Esophagus squamous epithelium (tissue), 5 donors: ENCODE measurements at regions not wholly inside any gene's neighbourhood (a gene's known extent, or its start where the extent isn't known, plus 50 kb on each side); places are given as distances from the start of the nearest gene placed in this dataset.

Experiments used
- DNase-seq: peaks from one replicate; lab custom pipeline; 2025; lab: John Stamatoyannopoulos, UW
- H3K27ac ChIP-seq, 4 donors: fragments of 200-600 bp; sonication (generic); one replicate each; pipeline ENCODE4 v1.5.1; 2016 to 2019; ENCODE audit warnings: mild to moderate bottlenecking in 1 of 4
- H3K27me3 ChIP-seq, 4 donors: fragments of 200-600 bp; sonication (generic); 1 replicate in 3 of 4; 2 replicates in 1 of 4; pipeline versions ENCODE4 v1.5.1 to v1.6.0; 2017 to 2021; ENCODE audit warnings: antibody characterized with exemption in 1 of 4
- H3K36me3 ChIP-seq, 3 donors: fragments of 200-600 bp; sonication (generic); one replicate each; pipeline ENCODE4 v1.5.1; 2016 to 2019
- H3K4me1 ChIP-seq, 3 donors: fragments of 200-600 bp; sonication (generic); one replicate each; pipeline ENCODE4 v1.5.1; 2017 to 2019
- H3K4me3 ChIP-seq, 4 donors: fragments of 200-600 bp; sonication (generic); 1 replicate in 3 of 4; 2 replicates in 1 of 4; pipeline ENCODE4 v1.5.1; 2016 to 2019; ENCODE audit warnings: mild to moderate bottlenecking in 2 of 4, moderate library complexity in 1 of 4
- H3K9me3 ChIP-seq, 3 donors: fragments of 200-600 bp; sonication (generic); one replicate each; pipeline ENCODE4 v1.5.1; 2016 to 2019
- CTCF ChIP-seq, 6 experiments: fragments of 450-650 bp in 4 of 6; fragments of 200-600 bp in 2 of 6; sonication (generic) in 2 of 6; IDR thresholded peaks; one replicate each; pipeline ENCODE4 v1.5.1; 2016 to 2019; ENCODE audit warnings: antibody characterized with exemption in 6 of 6, mild to moderate bottlenecking in 4 of 6, moderate library complexity in 4 of 6
- POLR2A ChIP-seq, 4 donors: fragments of 450-650 bp; IDR thresholded peaks; one replicate each; pipeline ENCODE4 v1.6.1; 2017; ENCODE audit warnings: antibody characterized with exemption in 4 of 4, mild to moderate bottlenecking in 4 of 4, moderate library complexity in 3 of 4
- WGBS, 2 donors: methylation state at CpG; one replicate each; pipeline ENCODE4 v1.1.5; 2018; 5-methylcytosine and 5-hydroxymethylcytosine counted together
- intact Hi-C: fragments of 100-400 bp; cut with DNase I; formaldehyde crosslinking; loops from one replicate; pipeline ENCODE4 v1.15.0; 2022
- donor health status: DM: yes; HTN: yes; CAD: no.

GRCh38 chr12:17264603-17265002 is 658.6 kb upstream of the LMO3 start:
- H3K9me3 ChIP-seq = no peaks in the 10 kb centered on the region
- intact Hi-C loops = no loop called here
- H3K4me3 ChIP-seq = no peak overlapping the region
- no peak overlapping the region for H3K27ac ChIP-seq
- TF ChIP-seq CTCF (IDR thresholded peaks at IDR 0.05) = no peak
- no peak for TF ChIP-seq POLR2A (IDR thresholded peaks at IDR 0.05)
- H3K4me1 ChIP-seq = no peaks in the 10 kb centered on the region
- no peaks in the 10 kb centered on the region for H3K36me3 ChIP-seq
- H3K27me3 ChIP-seq = no peaks in the 10 kb centered on the region
- WGBS, 2 donors = 86 to 92% methylated on average over 2 of the region's 2 CpGs
- DNase-seq = no peak

GRCh38 chr12:17239874-17240273 is 633.9 kb upstream of the LMO3 start:
- 78 to 79% methylated on average over 4 of the region's 4 CpGs for WGBS, 2 donors
- DNase-seq = no peak
- TF ChIP-seq POLR2A (IDR thresholded peaks at IDR 0.05) (no peak), CTCF (IDR thresholded peaks at IDR 0.05) (no peak)
- H3K9me3 ChIP-seq = no peaks in the 10 kb centered on the region
- no peak overlapping the region for H3K27ac ChIP-seq
- no peaks in the 10 kb centered on the region for H3K36me3 ChIP-seq
- H3K27me3 ChIP-seq = no peaks in the 10 kb centered on the region
- intact Hi-C loops = no loop called here
- H3K4me1 ChIP-seq = no peaks in the 10 kb centered on the region
- H3K4me3 ChIP-seq = no peak overlapping the region

- WGBS, 2 donors = 65 to 71% methylated on average over 5 of the region's 5 CpGs
- intact Hi-C loops = no loop called here
- H3K4me3 ChIP-seq = no peak overlapping the region
- H3K4me1 ChIP-seq = no peaks in the 10 kb centered on the region
- peaks cover 0 to 3% (median 0%) of the 10 kb centered on the region in 3 donors for H3K9me3 ChIP-seq
- no peaks in the 10 kb centered on the region for H3K36me3 ChIP-seq
- DNase-seq = no peak
- no peaks in the 10 kb centered on the region for H3K27me3 ChIP-seq
- H3K27ac ChIP-seq = no peak overlapping the region
- no peak for TF ChIP-seq CTCF (IDR thresholded peaks at IDR 0.05)
- TF ChIP-seq POLR2A (IDR thresholded peaks at IDR 0.05) = no peak
Measured at GRCh38 chr12:17235996-17236395, 630.0 kb upstream of the LMO3 start.

- Histone ChIP-seq H3K27ac (no peak overlapping the region), H3K4me3 (no peak overlapping the region), H3K36me3 (no peaks in the 10 kb centered on the region), H3K27me3 (no peaks in the 10 kb centered on the region), H3K4me1 (no peaks in the 10 kb centered on the region), H3K9me3 (no peaks in the 10 kb centered on the region)
- WGBS, 2 donors = 38 to 42% methylated on average over 4 of the region's 4 CpGs
- no peak for TF ChIP-seq CTCF (IDR thresholded peaks at IDR 0.05)
- TF ChIP-seq POLR2A (IDR thresholded peaks at IDR 0.05) = no peak
- intact Hi-C loops = no loop called here
- no peak for DNase-seq
Measured at GRCh38 chr12:17215759-17216570, 610.0 kb upstream of the LMO3 start.

GRCh38 chr12:17214929-17215328 is 609.0 kb upstream of the LMO3 start:
- Histone ChIP-seq H3K4me1 (no peaks in the 10 kb centered on the region), H3K36me3 (no peaks in the 10 kb centered on the region), H3K27ac (no peak overlapping the region), H3K4me3 (no peak overlapping the region), H3K9me3 (no peaks in the 10 kb centered on the region), H3K27me3 (no peaks in the 10 kb centered on the region)
- DNase-seq = no peak
- TF ChIP-seq CTCF (IDR thresholded peaks at IDR 0.05) (no peak), POLR2A (IDR thresholded peaks at IDR 0.05) (no peak)
- intact Hi-C loops = no loop called here
- WGBS, 2 donors = 13 to 14% methylated on average over 2 of the region's 2 CpGs
